SU-DHL-6 (cell line): ENCODE measurements at regions not wholly inside any gene's neighbourhood (a gene's known extent, or its start where the extent isn't known, plus 50 kb on each side); places are given as distances from the start of the nearest gene placed in this dataset.

Experiments
- CTCF ChIP-seq: fragments of 200-600 bp; sonication (generic); IDR thresholded peaks from one replicate; pipeline ENCODE4 v1.5.1; 2017; ENCODE audit warnings: antibody characterized with exemption, mild to moderate bottlenecking, low read length, moderate library complexity; ENCODE audit not compliant: insufficient read depth, poor library complexity, severe bottlenecking
- EZH2phosphoT487 ChIP-seq: fragments of 200-600 bp; sonication (generic), shearing (Covaris generic); conservative IDR thresholded peaks from 2 replicates; pipeline ENCODE4 v1.6.1; 2018; ENCODE audit warnings: mild to moderate bottlenecking, antibody characterized with exemption, low read length, moderate library complexity, mixed read lengths

- TF ChIP-seq CTCF (no peak), EZH2phosphoT487 (no peak)
Measured at GRCh38 chr1:56146449-56146848, 432.9 kb downstream of the PLPP3 start.
